ENCODE measurements at regions not wholly inside any gene's neighbourhood (a gene's known extent, or its start where the extent isn't known, plus 50 kb on each side); places are given as distances from the start of the nearest gene placed in this dataset.

- TF ChIP-seq, protein P1, sequence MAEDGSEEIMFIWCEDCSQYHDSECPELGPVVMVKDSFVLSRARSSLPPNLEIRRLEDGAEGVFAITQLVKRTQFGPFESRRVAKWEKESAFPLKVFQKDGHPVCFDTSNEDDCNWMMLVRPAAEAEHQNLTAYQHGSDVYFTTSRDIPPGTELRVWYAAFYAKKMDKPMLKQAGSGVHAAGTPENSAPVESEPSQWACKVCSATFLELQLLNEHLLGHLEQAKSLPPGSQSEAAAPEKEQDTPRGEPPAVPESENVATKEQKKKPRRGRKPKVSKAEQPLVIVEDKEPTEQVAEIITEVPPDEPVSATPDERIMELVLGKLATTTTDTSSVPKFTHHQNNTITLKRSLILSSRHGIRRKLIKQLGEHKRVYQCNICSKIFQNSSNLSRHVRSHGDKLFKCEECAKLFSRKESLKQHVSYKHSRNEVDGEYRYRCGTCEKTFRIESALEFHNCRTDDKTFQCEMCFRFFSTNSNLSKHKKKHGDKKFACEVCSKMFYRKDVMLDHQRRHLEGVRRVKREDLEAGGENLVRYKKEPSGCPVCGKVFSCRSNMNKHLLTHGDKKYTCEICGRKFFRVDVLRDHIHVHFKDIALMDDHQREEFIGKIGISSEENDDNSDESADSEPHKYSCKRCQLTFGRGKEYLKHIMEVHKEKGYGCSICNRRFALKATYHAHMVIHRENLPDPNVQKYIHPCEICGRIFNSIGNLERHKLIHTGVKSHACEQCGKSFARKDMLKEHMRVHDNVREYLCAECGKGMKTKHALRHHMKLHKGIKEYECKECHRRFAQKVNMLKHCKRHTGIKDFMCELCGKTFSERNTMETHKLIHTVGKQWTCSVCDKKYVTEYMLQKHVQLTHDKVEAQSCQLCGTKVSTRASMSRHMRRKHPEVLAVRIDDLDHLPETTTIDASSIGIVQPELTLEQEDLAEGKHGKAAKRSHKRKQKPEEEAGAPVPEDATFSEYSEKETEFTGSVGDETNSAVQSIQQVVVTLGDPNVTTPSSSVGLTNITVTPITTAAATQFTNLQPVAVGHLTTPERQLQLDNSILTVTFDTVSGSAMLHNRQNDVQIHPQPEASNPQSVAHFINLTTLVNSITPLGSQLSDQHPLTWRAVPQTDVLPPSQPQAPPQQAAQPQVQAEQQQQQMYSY (CRISPR knock-in tag; IDR thresholded peaks at IDR 0.05), result no peak
Observed at GRCh38 chr2:225223301-225223700, 176.2 kb upstream of the NYAP2 start (continued).

DNA sequence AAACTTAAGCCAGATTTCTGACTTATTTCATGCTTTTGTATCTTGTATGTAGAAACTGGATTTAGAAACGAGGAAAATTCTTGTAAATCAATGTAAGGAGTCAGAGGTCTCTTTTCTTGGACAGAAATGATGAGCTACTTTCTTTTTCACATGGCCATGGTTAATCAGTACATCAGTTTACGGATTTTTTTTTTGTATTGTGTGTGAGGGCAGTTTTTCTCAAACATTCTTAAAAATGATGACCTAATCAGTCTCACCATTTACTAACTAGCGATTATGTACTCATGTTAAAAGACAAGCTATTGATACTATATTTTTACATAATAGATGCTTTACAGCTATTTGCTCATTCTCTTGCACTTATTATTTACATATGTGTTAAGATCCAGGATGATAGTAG is 165.2 kb upstream of the DOCK10 start:
- Histone ChIP-seq H3K27ac (ENCODE audit: control insufficient read depth, insufficient read depth) (no peak overlapping the region), H3K79me2 (ENCODE audit: control insufficient read depth, insufficient read depth, low read length) (no peaks in the 10 kb centered on the region), H3K9ac (ENCODE audit: control insufficient read depth, insufficient read depth, low read length) (no peak overlapping the region), H3K36me3 (ENCODE audit: control insufficient read depth in 2 of 2, insufficient read depth in 2 of 2, low read length in 1 of 2) (no peaks in the 10 kb centered on the region), H3K4me2 (ENCODE audit: control insufficient read depth, insufficient read depth) (no peak overlapping the region), H2AFZ (ENCODE audit: control insufficient read depth, low read depth, low read length) (no peak overlapping the region), H3K4me3 (no peak overlapping the region), H3K9me3 (replicated peaks; ENCODE audit: control insufficient read depth, insufficient read depth, low read length) (no peaks in the 10 kb centered on the region), H4K20me1 (ENCODE audit: control insufficient read depth, insufficient read depth) (no peaks in the 10 kb centered on the region), H3K4me1 (ENCODE audit: control insufficient read depth, insufficient read depth, low read length) (no peaks in the 10 kb centered on the region), H3K27me3 (replicated peaks in 1 of 2; ENCODE audit: control insufficient read depth in 2 of 2, insufficient read depth in 2 of 2, low read length in 1 of 2) (no peaks in the 10 kb centered on the region)
- ATAC-seq, result peak; percentile 67
- RAD21 ChIA-PET (ENCODE audit: unreplicated experiment), result interaction anchor here (1.2 to 1.3 kb wide), 2 partner anchors 19 to 63 kb away, joined by 4 read pairs; no protein-coding TSS in a partner anchor
- no peak for DNase-seq (ENCODE audit: low read depth, low spot score)
- intact Hi-C loops (cut with micrococcal nuclease; ENCODE audit: unreplicated experiment) (no loop called here), in situ Hi-C loops (cut with MboI) (no loop called here)
- POLR2A ChIA-PET, result no interaction called here
- SMC1A ChIA-PET (ENCODE audit: uncharacterized antibody, unreplicated experiment), result interaction anchor here (0.7 to 1.4 kb wide), 7 partner anchors 15 to 275 kb away, joined by 3 to 4 read pairs (median 3); no protein-coding TSS in a partner anchor
- 3% methylated on average over 3 of the region's 3 CpGs for WGBS (ENCODE audit: insufficient coverage, insufficient replicate concordance, low lambda C conversion rate, missing lambda C conversion rate)
- FAIRE-seq, result no peak
- no TSS peak for BruUV-seq (replicated peaks)
- CTCF ChIA-PET, result no interaction called here
- TF ChIP-seq, protein P1 (CRISPR knock-in tag; IDR thresholded peaks at IDR 0.05), result no peak
- no peak for TF ChIP-seq POLR2A (IDR thresholded peaks at IDR 0.05; ENCODE audit: low read depth, low read length)
- TF ChIP-seq TCF3 (IDR thresholded peaks at IDR 0.05; ENCODE audit: borderline replicate concordance, insufficient read depth, low read depth, low read length), result no peak
- TF ChIP-seq SPI1 (IDR thresholded peaks at IDR 0.05; ENCODE audit: borderline replicate concordance, insufficient read depth, low read depth, low read length), result no peak
- no peak for TF ChIP-seq NRF1 (conservative IDR thresholded peaks at IDR 0.05; ENCODE audit: low read depth, low read length)
- TF ChIP-seq IKZF1 (conservative IDR thresholded peaks at IDR 0.05), result no peak
- TF ChIP-seq, protein P2, sequence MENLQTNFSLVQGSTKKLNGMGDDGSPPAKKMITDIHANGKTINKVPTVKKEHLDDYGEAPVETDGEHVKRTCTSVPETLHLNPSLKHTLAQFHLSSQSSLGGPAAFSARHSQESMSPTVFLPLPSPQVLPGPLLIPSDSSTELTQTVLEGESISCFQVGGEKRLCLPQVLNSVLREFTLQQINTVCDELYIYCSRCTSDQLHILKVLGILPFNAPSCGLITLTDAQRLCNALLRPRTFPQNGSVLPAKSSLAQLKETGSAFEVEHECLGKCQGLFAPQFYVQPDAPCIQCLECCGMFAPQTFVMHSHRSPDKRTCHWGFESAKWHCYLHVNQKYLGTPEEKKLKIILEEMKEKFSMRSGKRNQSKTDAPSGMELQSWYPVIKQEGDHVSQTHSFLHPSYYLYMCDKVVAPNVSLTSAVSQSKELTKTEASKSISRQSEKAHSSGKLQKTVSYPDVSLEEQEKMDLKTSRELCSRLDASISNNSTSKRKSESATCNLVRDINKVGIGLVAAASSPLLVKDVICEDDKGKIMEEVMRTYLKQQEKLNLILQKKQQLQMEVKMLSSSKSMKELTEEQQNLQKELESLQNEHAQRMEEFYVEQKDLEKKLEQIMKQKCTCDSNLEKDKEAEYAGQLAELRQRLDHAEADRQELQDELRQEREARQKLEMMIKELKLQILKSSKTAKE (IDR thresholded peaks at IDR 0.05; ENCODE audit: low read depth, poor library complexity, severe bottlenecking), result no peak
- no peak for TF ChIP-seq YBX1 (IDR thresholded peaks at IDR 0.05)
- no peak for TF ChIP-seq USF2 (IDR thresholded peaks at IDR 0.05; ENCODE audit: borderline replicate concordance, low read depth, low read length)
- no peak for TF ChIP-seq EP300 (IDR thresholded peaks at IDR 0.05; ENCODE audit: borderline replicate concordance in 1 of 2, control insufficient read depth in 1 of 2, low read depth in 2 of 2, low read length in 2 of 2)
- no peak for TF ChIP-seq MEF2A (IDR thresholded peaks at IDR 0.05; ENCODE audit: insufficient read depth, low read depth, low read length)
